Neutrophil (primary cell): ENCODE measurements at regions not wholly inside any gene's neighbourhood (a gene's known extent, or its start where the extent isn't known, plus 50 kb on each side); places are given as distances from the start of the nearest gene placed in this dataset.

ENCODE experiments used
- H3K27ac ChIP-seq: fragments of 200-600 bp; sonication (generic); 2 replicates; pipeline ENCODE4 v1.5.1; 2016; ENCODE audit warnings: mild to moderate bottlenecking, moderate library complexity
- H3K27me3 ChIP-seq: fragments of 200-600 bp; sonication (generic); 2 replicates; pipeline ENCODE4 v1.6.0; 2016; ENCODE audit warnings: mild to moderate bottlenecking
- H3K36me3 ChIP-seq: fragments of 200-600 bp; sonication (generic); 2 replicates; pipeline ENCODE4 v1.5.1; 2017
- H3K4me1 ChIP-seq, 2 experiments: fragments of 200-600 bp in 1 of 2; sonication (generic) in 1 of 2; 1 replicate in 1 of 2; 2 replicates in 1 of 2; pipeline versions ENCODE4 v1.5.1 to v1.6.1; 2013 to 2016; ENCODE audit warnings: low read depth in 1 of 2, low read length in 1 of 2, mild to moderate bottlenecking in 1 of 2, moderate library complexity in 1 of 2; ENCODE audit not compliant: control insufficient read depth in 1 of 2, insufficient read depth in 1 of 2
- H3K4me3 ChIP-seq, 2 experiments: fragments of 200-600 bp in 1 of 2; sonication (generic) in 1 of 2; 1 replicate in 1 of 2; 2 replicates in 1 of 2; pipeline ENCODE4 v1.5.1; 2013 to 2016; ENCODE audit warnings: low read depth in 1 of 2, low read length in 1 of 2, mild to moderate bottlenecking in 1 of 2, moderate library complexity in 1 of 2
- H3K9me3 ChIP-seq: fragments of 200-600 bp; sonication (generic); 2 replicates; pipeline ENCODE4 v1.5.1; 2016
- CTCF ChIP-seq: fragments of 200-600 bp; sonication (generic); IDR thresholded peaks from 2 replicates; pipeline ENCODE4 v1.5.1; 2016; ENCODE audit warnings: antibody characterized with exemption

GRCh38 chrX:38927592-38927991 lies 126.3 kb downstream of the MID1IP1 start:
- no peak overlapping the region for H3K4me3 ChIP-seq
- TF ChIP-seq CTCF: no peak

GRCh38 chrX:38929966-38930421 lies 128.7 kb downstream of the MID1IP1 start:
- Histone ChIP-seq H3K4me1 (no peaks in the 10 kb centered on the region), H3K27me3 (no peaks in the 10 kb centered on the region), H3K36me3 (no peaks in the 10 kb centered on the region), H3K27ac (no peak overlapping the region), H3K4me3 (no peak overlapping the region), H3K9me3 (no peaks in the 10 kb centered on the region)
- no peak for TF ChIP-seq CTCF

More at GRCh38 chrX:38927592-38927991, 126.3 kb downstream of the MID1IP1 start:
- H3K36me3 ChIP-seq: no peaks in the 10 kb centered on the region
- no peaks in the 10 kb centered on the region for H3K9me3 ChIP-seq
- no peaks in the 10 kb centered on the region for H3K4me1 ChIP-seq
- no peak overlapping the region for H3K27ac ChIP-seq
- no peaks in the 10 kb centered on the region for H3K27me3 ChIP-seq

- no peak overlapping the region for H3K4me3 ChIP-seq
- H3K27me3 ChIP-seq: no peaks in the 10 kb centered on the region
- H3K4me1 ChIP-seq: no peaks in the 10 kb centered on the region
- no peaks in the 10 kb centered on the region for H3K36me3 ChIP-seq
- H3K27ac ChIP-seq: no peak overlapping the region
- H3K9me3 ChIP-seq: no peaks in the 10 kb centered on the region
- no peak for TF ChIP-seq CTCF
Observed at GRCh38 chrX:38930474-38930873, 129.2 kb downstream of the MID1IP1 start.

GRCh38 chrX:38935561-38935960 lies 134.3 kb downstream of the MID1IP1 start:
- no peak for TF ChIP-seq CTCF
- no peaks in the 10 kb centered on the region for H3K27me3 ChIP-seq

GRCh38 chrX:38937400-38937799 lies 136.1 kb downstream of the MID1IP1 start:
- TF ChIP-seq CTCF: no peak
- Histone ChIP-seq H3K27ac (no peak overlapping the region), H3K36me3 (no peaks in the 10 kb centered on the region), H3K4me3 (no peak overlapping the region), H3K9me3 (no peaks in the 10 kb centered on the region), H3K27me3 (no peaks in the 10 kb centered on the region), H3K4me1 (no peaks in the 10 kb centered on the region)

More at GRCh38 chrX:38935561-38935960, 134.3 kb downstream of the MID1IP1 start:
- Histone ChIP-seq H3K4me3 (no peak overlapping the region), H3K36me3 (no peaks in the 10 kb centered on the region), H3K9me3 (no peaks in the 10 kb centered on the region), H3K27ac (no peak overlapping the region), H3K4me1 (no peaks in the 10 kb centered on the region)

GRCh38 chrX:38937926-38938325 lies 136.7 kb downstream of the MID1IP1 start:
- Histone ChIP-seq H3K4me3 (no peak overlapping the region), H3K27ac (no peak overlapping the region), H3K36me3 (no peaks in the 10 kb centered on the region), H3K9me3 (no peaks in the 10 kb centered on the region), H3K27me3 (no peaks in the 10 kb centered on the region), H3K4me1 (no peaks in the 10 kb centered on the region)
- no peak for TF ChIP-seq CTCF
